ENCODE measurements at regions not wholly inside any gene's neighbourhood (a gene's known extent, or its start where the extent isn't known, plus 50 kb on each side); places are given as distances from the start of the nearest gene placed in this dataset.

DNA sequence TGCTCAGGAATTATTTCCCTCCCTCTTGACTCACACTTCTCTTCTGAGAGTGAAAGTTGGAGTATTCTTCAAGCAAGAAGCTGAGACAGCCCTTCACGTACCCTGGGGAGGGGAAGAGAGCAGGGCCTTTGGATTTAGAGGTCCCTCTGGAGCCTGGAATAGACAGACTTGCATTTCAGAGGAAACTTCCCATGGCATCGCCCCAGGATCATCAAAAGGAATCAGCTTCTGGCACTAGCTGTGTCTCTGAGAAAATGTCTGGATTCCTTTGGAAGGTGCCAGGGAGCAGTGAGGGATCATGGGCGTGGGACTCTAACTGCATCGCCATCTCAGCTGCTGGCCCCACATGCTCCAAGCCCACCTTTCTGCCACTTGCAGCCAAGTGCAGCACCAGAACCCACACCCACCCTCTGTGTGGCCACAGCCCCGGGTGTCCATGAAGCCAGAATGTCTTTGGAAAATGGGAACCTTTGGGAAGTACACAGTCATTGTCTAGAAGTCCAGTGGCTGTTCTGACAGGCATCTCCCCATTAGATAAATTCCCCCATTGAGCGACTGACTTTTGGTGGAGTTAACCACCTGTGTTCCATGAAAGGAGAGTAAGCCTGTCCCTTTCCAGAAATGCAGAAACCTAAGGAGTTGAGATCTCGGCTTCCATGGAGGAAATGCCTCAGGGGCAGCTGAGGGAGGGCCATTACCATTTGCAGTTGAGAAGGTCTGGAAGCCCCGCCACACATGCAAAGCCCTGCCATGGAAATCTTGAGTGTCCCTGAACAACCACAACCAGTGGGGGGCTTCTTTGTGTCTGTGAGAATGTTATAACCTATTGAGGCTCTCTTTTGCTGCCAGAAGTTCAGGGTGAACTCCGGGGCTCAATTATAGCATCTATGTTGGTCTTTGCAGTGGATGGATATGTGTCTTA is 57.8 kb upstream of the GDF10 start:
- no peak for DNase-seq (ENCODE audit: low read depth in 2 of 2)
- no peak for TF ChIP-seq EZH2 (IDR thresholded peaks at IDR 0.05; ENCODE audit: low read length, missing control alignments)
- TF ChIP-seq CTCF (conservative IDR thresholded peaks at IDR 0.05 in 1 of 2, IDR thresholded peaks at IDR 0.05 in 1 of 2; ENCODE audit: low read depth in 1 of 2, low read length in 2 of 2): no peak

DNA sequence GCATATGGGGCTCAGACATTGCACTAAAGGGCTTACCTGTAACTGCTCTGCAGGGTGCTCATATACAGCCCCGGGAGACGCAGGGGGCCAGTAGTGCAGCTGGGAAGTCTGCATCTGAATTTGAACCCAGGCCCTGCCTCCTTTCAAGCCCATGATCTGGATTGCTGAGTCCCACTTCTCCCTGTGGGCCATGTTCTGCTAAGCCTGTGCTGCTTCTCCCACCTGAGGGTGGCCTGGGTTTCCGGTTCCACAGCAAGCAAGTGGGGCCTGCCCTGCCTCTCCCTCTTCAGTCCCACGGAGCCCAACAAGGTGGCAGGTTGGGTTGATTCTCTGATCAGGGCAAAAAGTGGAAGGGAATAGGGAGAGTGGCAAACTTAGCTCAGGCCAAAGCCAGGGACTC is 56.6 kb upstream of the GDF10 start:
- no peak for DNase-seq (ENCODE audit: low read depth in 2 of 2)
- Histone ChIP-seq H2AFZ (ENCODE audit: low read length) (no peak overlapping the region), H3K9me3 (ENCODE audit: control insufficient read depth, insufficient read depth, low read depth, low read length) (no peaks in the 10 kb centered on the region), H3K27me3 (ENCODE audit: control insufficient read depth, insufficient read depth, low read length) (peaks cover 7% of the 10 kb centered on the region), H3K79me2 (ENCODE audit: control insufficient read depth, insufficient read depth, low read length) (no peaks in the 10 kb centered on the region), H3K4me1 (ENCODE audit: control insufficient read depth, extremely low read depth, insufficient read depth, low read length) (no peaks in the 10 kb centered on the region), H3K4me3 (replicated peaks in 1 of 4; ENCODE audit: control extremely low read depth in 1 of 4, insufficient read depth in 1 of 4, low read depth in 3 of 4, low read length in 4 of 4) (no peak overlapping the region), H3K36me3 (ENCODE audit: control insufficient read depth, insufficient read depth, low read length) (no peaks in the 10 kb centered on the region), H4K20me1 (ENCODE audit: control insufficient read depth, extremely low read depth, insufficient read depth, low read length) (no peaks in the 10 kb centered on the region), H3K27ac (ENCODE audit: insufficient read depth, low read length) (no peak overlapping the region), H3K9ac (ENCODE audit: insufficient read depth, low read length) (no peak overlapping the region), H3K4me2 (ENCODE audit: extremely low read depth, insufficient read depth, low read length) (no peak overlapping the region)
- no peak for TF ChIP-seq CTCF (conservative IDR thresholded peaks at IDR 0.05 in 1 of 2, IDR thresholded peaks at IDR 0.05 in 1 of 2; ENCODE audit: low read depth in 1 of 2, low read length in 2 of 2)
- TF ChIP-seq EZH2 (IDR thresholded peaks at IDR 0.05; ENCODE audit: low read length, missing control alignments): no peak

More for the DNA sequence above, 57.8 kb upstream of the GDF10 start:
- H2AFZ ChIP-seq (ENCODE audit: low read length): no peak overlapping the region
- no peak overlapping the region for H3K4me3 ChIP-seq (replicated peaks in 1 of 4; ENCODE audit: control extremely low read depth in 1 of 4, insufficient read depth in 1 of 4, low read depth in 3 of 4, low read length in 4 of 4)
- H3K9me3 ChIP-seq (ENCODE audit: control insufficient read depth, insufficient read depth, low read depth, low read length): no peaks in the 10 kb centered on the region
- H4K20me1 ChIP-seq (ENCODE audit: control insufficient read depth, extremely low read depth, insufficient read depth, low read length): no peaks in the 10 kb centered on the region
- no peaks in the 10 kb centered on the region for H3K4me1 ChIP-seq (ENCODE audit: control insufficient read depth, extremely low read depth, insufficient read depth, low read length)
- no peaks in the 10 kb centered on the region for H3K79me2 ChIP-seq (ENCODE audit: control insufficient read depth, insufficient read depth, low read length)
- H3K27ac ChIP-seq (ENCODE audit: insufficient read depth, low read length): no peak overlapping the region
- H3K9ac ChIP-seq (ENCODE audit: insufficient read depth, low read length): no peak overlapping the region
- no peak overlapping the region for H3K4me2 ChIP-seq (ENCODE audit: extremely low read depth, insufficient read depth, low read length)
- no peaks in the 10 kb centered on the region for H3K36me3 ChIP-seq (ENCODE audit: control insufficient read depth, insufficient read depth, low read length)
- H3K27me3 ChIP-seq (ENCODE audit: control insufficient read depth, insufficient read depth, low read length): peaks cover 7% of the 10 kb centered on the region

DNA sequence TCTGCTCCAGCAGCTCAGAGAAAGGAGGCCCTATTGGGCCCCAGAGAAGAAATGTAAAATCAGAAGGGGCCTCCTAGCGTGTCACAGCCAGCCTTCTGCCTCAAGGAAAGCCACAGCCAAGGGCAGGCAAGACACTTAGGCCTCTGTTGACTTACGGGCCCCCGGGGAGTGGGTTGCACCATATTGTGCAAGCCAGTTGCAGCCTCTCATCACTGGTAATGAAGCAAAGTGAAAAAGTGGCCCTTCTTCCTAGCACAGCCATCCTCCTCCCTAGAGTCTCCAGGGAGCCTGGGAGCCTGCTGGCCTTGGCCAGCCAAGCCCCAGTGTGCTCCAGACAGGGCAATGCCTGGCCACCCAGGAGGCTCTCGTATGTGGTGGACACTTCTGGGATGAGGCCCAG is 56.2 kb upstream of the GDF10 start:
- Histone ChIP-seq H3K27me3 (ENCODE audit: control insufficient read depth, insufficient read depth, low read length) (peaks cover 7% of the 10 kb centered on the region), H3K9ac (ENCODE audit: insufficient read depth, low read length) (no peak overlapping the region), H3K4me1 (ENCODE audit: control insufficient read depth, extremely low read depth, insufficient read depth, low read length) (no peaks in the 10 kb centered on the region), H3K4me2 (ENCODE audit: extremely low read depth, insufficient read depth, low read length) (no peak overlapping the region), H3K9me3 (ENCODE audit: control insufficient read depth, insufficient read depth, low read depth, low read length) (no peaks in the 10 kb centered on the region), H3K36me3 (ENCODE audit: control insufficient read depth, insufficient read depth, low read length) (no peaks in the 10 kb centered on the region), H3K27ac (ENCODE audit: insufficient read depth, low read length) (no peak overlapping the region), H4K20me1 (ENCODE audit: control insufficient read depth, extremely low read depth, insufficient read depth, low read length) (no peaks in the 10 kb centered on the region), H3K4me3 (replicated peaks in 1 of 4; ENCODE audit: control extremely low read depth in 1 of 4, insufficient read depth in 1 of 4, low read depth in 3 of 4, low read length in 4 of 4) (no peak overlapping the region), H2AFZ (ENCODE audit: low read length) (no peak overlapping the region), H3K79me2 (ENCODE audit: control insufficient read depth, insufficient read depth, low read length) (no peaks in the 10 kb centered on the region)
- DNase-seq (ENCODE audit: low read depth in 2 of 2): no peak
- TF ChIP-seq EZH2 (IDR thresholded peaks at IDR 0.05; ENCODE audit: low read length, missing control alignments): no peak

Data from fibroblast of lung (primary cell).